Trophoblast cell (in vitro differentiated cells and primary cell): ENCODE measurements at regions not wholly inside any gene's neighbourhood (a gene's known extent, or its start where the extent isn't known, plus 50 kb on each side); places are given as distances from the start of the nearest gene placed in this dataset.

Experiments used
- DNase-seq, 2 donors: peaks; one replicate each; pipeline ENCODE4 v3.0.0-alpha.2; 2016
- H2AFZ ChIP-seq: 2 replicates; pipeline ENCODE4 v1.6.1; 2013; ENCODE audit warnings: low read length, moderate library complexity, mild to moderate bottlenecking; ENCODE audit not compliant: insufficient read depth, poor library complexity
- H2AK5ac ChIP-seq: 2 replicates; pipeline ENCODE4 v1.6.1; 2013; ENCODE audit warnings: mild to moderate bottlenecking, low read length
- H2BK120ac ChIP-seq: 2 replicates; pipeline ENCODE4 v1.6.1; 2013; ENCODE audit warnings: low read length, mild to moderate bottlenecking, moderate library complexity; ENCODE audit not compliant: insufficient read depth, poor library complexity
- H2BK12ac ChIP-seq: 2 replicates; pipeline ENCODE4 v1.6.1; 2013; ENCODE audit warnings: mild to moderate bottlenecking, low read length, moderate library complexity
- H2BK5ac ChIP-seq: 2 replicates; pipeline ENCODE4 v1.6.1; 2013; ENCODE audit warnings: low read length, low read depth, moderate library complexity, mild to moderate bottlenecking; ENCODE audit not compliant: poor library complexity
- H3K14ac ChIP-seq: 2 replicates; pipeline ENCODE4 v1.6.1; 2013; ENCODE audit warnings: mild to moderate bottlenecking, low read length
- H3K18ac ChIP-seq: 2 replicates; pipeline ENCODE4 v1.6.1; 2013; ENCODE audit warnings: mild to moderate bottlenecking, low read length
- H3K23ac ChIP-seq: 2 replicates; pipeline ENCODE4 v1.6.1; 2013; ENCODE audit warnings: low read length
- H3K27ac ChIP-seq: 2 replicates; pipeline ENCODE4 v1.5.1; 2013; ENCODE audit warnings: low read depth, mild to moderate bottlenecking, inconsistent platforms, low read length, moderate library complexity
- H3K27me3 ChIP-seq: 2 replicates; pipeline ENCODE4 v1.6.1; 2013; ENCODE audit warnings: inconsistent platforms, mild to moderate bottlenecking, low read length, moderate library complexity; ENCODE audit not compliant: insufficient read depth
- H3K36me3 ChIP-seq, 2 experiments: 1 replicate in 1 of 2; 2 replicates in 1 of 2; pipeline ENCODE4 v1.6.1; 2013; ENCODE audit warnings: low read length in 2 of 2, mild to moderate bottlenecking in 2 of 2, moderate library complexity in 1 of 2; ENCODE audit not compliant: insufficient read depth in 2 of 2, control insufficient read depth in 1 of 2
- H3K4ac ChIP-seq: 2 replicates; pipeline ENCODE4 v1.6.1; 2013; ENCODE audit warnings: low read depth, mild to moderate bottlenecking, low read length, moderate library complexity
- H3K4me1 ChIP-seq, 2 experiments: 1 replicate in 1 of 2; 2 replicates in 1 of 2; pipeline ENCODE4 v1.6.1; 2013; ENCODE audit warnings: low read length in 2 of 2, mild to moderate bottlenecking in 2 of 2, moderate library complexity in 1 of 2; ENCODE audit not compliant: insufficient read depth in 2 of 2, control insufficient read depth in 1 of 2
- H3K4me2 ChIP-seq: 2 replicates; pipeline ENCODE4 v1.6.1; 2013; ENCODE audit warnings: inconsistent platforms, mild to moderate bottlenecking, low read length, moderate library complexity
- H3K4me3 ChIP-seq: 2 replicates; pipeline ENCODE4 v1.5.1; 2013; ENCODE audit warnings: mild to moderate bottlenecking, low read depth, low read length, inconsistent platforms
- H3K79me1 ChIP-seq: one replicate; pipeline ENCODE4 v1.6.1; 2013; ENCODE audit warnings: low read length
- H3K79me2 ChIP-seq: 2 replicates; pipeline ENCODE4 v1.6.1; 2013; ENCODE audit warnings: low read length, mild to moderate bottlenecking; ENCODE audit not compliant: control insufficient read depth, insufficient read depth, poor library complexity
- H3K9ac ChIP-seq: 2 replicates; pipeline ENCODE4 v1.6.1; 2013; ENCODE audit warnings: mild to moderate bottlenecking, low read length
- H3K9me3 ChIP-seq: 2 replicates; pipeline ENCODE4 v1.6.1; 2013; ENCODE audit warnings: low read depth, mild to moderate bottlenecking, control low read depth, inconsistent platforms, low read length; ENCODE audit not compliant: insufficient read depth
- H4K12ac ChIP-seq: 2 replicates; pipeline ENCODE4 v1.6.1; 2013; ENCODE audit warnings: low read depth, mild to moderate bottlenecking, low read length, moderate library complexity
- H4K8ac ChIP-seq: 2 replicates; pipeline ENCODE4 v1.6.1; 2013; ENCODE audit warnings: low read depth, mild to moderate bottlenecking, low read length, moderate library complexity
- H4K91ac ChIP-seq: one replicate; pipeline ENCODE4 v1.6.1; 2013; ENCODE audit warnings: low read depth, mild to moderate bottlenecking, low read length, moderate library complexity
- WGBS: extraction: QIAGEN DNeasy Blood & Tissue Kit; methylation state at CpG from one replicate; pipeline ENCODE4 v1.1.7; 2013; ENCODE audit warnings: missing lambda C conversion rate; ENCODE audit not compliant: insufficient read length, insufficient coverage; ENCODE audit errors: extremely low coverage; 5-methylcytosine and 5-hydroxymethylcytosine counted together

GRCh38 chr5:143870362-143870761, 58.4 kb downstream of the HMHB1 start:
- no peak overlapping the region for H2BK5ac ChIP-seq
- H3K18ac ChIP-seq: no peak overlapping the region
- H3K14ac ChIP-seq: no peak overlapping the region
- no peak overlapping the region for H2AFZ ChIP-seq
- no peaks in the 10 kb centered on the region for H3K9me3 ChIP-seq
- H2BK120ac ChIP-seq: no peak overlapping the region
- H3K4ac ChIP-seq: no peak overlapping the region
- H3K79me1 ChIP-seq: peaks cover 3% of the 10 kb centered on the region
- H4K8ac ChIP-seq: no peak overlapping the region
- no peaks in the 10 kb centered on the region for H3K36me3 ChIP-seq
- H3K9ac ChIP-seq: no peak overlapping the region
- no peak overlapping the region for H2AK5ac ChIP-seq
- peaks cover 3% of the 10 kb centered on the region in 2 experiments for H3K4me1 ChIP-seq
- whole genome bisulfite sequencing: no CpG with 5 or more reads among the region's 1 CpG
- no peak overlapping the region for H3K23ac ChIP-seq
- no peak overlapping the region for H4K91ac ChIP-seq
- H2BK12ac ChIP-seq: no peak overlapping the region
- H4K12ac ChIP-seq: no peak overlapping the region
- no peak overlapping the region for H3K27ac ChIP-seq
- no peak overlapping the region for H3K4me3 ChIP-seq
- H3K27me3 ChIP-seq: no peaks in the 10 kb centered on the region
- no peak for DNase-seq
- no peaks in the 10 kb centered on the region for H3K79me2 ChIP-seq
- H3K4me2 ChIP-seq: no peak overlapping the region

GRCh38 chr5:143870871-143871632, 59.1 kb downstream of the HMHB1 start:
- peaks cover 3% of the 10 kb centered on the region for H3K79me1 ChIP-seq
- H2BK5ac ChIP-seq: no peak overlapping the region
- WGBS: no CpG with 5 or more reads among the region's 5 CpGs
- no peaks in the 10 kb centered on the region for H3K79me2 ChIP-seq
- no peak overlapping the region for H3K9ac ChIP-seq
- no peaks in the 10 kb centered on the region for H3K27me3 ChIP-seq
- no peak overlapping the region for H4K12ac ChIP-seq
- no peak overlapping the region for H2BK120ac ChIP-seq
- no peak overlapping the region for H4K91ac ChIP-seq
- H3K18ac ChIP-seq: no peak overlapping the region
- no peak overlapping the region for H3K4me2 ChIP-seq
- no peak overlapping the region for H3K27ac ChIP-seq
- no peak overlapping the region for H2AFZ ChIP-seq
- DNase-seq: no peak
- H2AK5ac ChIP-seq: no peak overlapping the region
- H3K23ac ChIP-seq: no peak overlapping the region
- H3K14ac ChIP-seq: no peak overlapping the region
- H3K4ac ChIP-seq: no peak overlapping the region
- no peak overlapping the region for H2BK12ac ChIP-seq
- no peaks in the 10 kb centered on the region for H3K9me3 ChIP-seq
- H3K36me3 ChIP-seq: no peaks in the 10 kb centered on the region
- no peak overlapping the region for H3K4me3 ChIP-seq
- peaks cover 3% of the 10 kb centered on the region in 2 experiments for H3K4me1 ChIP-seq
- no peak overlapping the region for H4K8ac ChIP-seq

- Histone ChIP-seq H4K8ac (no peak overlapping the region), H4K12ac (no peak overlapping the region), H3K36me3 (no peaks in the 10 kb centered on the region), H3K27ac (no peak overlapping the region), H2BK5ac (no peak overlapping the region), H3K4ac (no peak overlapping the region), H3K4me3 (no peak overlapping the region), H3K9me3 (no peaks in the 10 kb centered on the region), H3K79me2 (no peaks in the 10 kb centered on the region), H3K4me2 (no peak overlapping the region), H2AK5ac (no peak overlapping the region), H3K4me1 (peaks cover 3% of the 10 kb centered on the region in 2 experiments), H2BK12ac (no peak overlapping the region), H3K23ac (no peak overlapping the region), H3K9ac (no peak overlapping the region), H2BK120ac (no peak overlapping the region), H3K14ac (no peak overlapping the region), H3K27me3 (no peaks in the 10 kb centered on the region), H4K91ac (no peak overlapping the region), H3K79me1 (peaks cover 3% of the 10 kb centered on the region), H2AFZ (no peak overlapping the region), H3K18ac (no peak overlapping the region)
- no peak for DNase-seq
- WGBS: no CpG with 5 or more reads among the region's 2 CpGs
Observed at GRCh38 chr5:143871672-143872071, 59.7 kb downstream of the HMHB1 start.

- no CpG with 5 or more reads among the region's 4 CpGs for WGBS
- H3K4me2 ChIP-seq: no peak overlapping the region
- no peak overlapping the region for H3K27ac ChIP-seq
- peaks cover 3% of the 10 kb centered on the region for H3K79me1 ChIP-seq
- no peak overlapping the region for H4K8ac ChIP-seq
- H3K4ac ChIP-seq: no peak overlapping the region
- H3K4me1 ChIP-seq: peaks cover 3% of the 10 kb centered on the region in 2 experiments
- H3K23ac ChIP-seq: no peak overlapping the region
- no peak overlapping the region for H3K14ac ChIP-seq
- no peak overlapping the region for H2AFZ ChIP-seq
- H2BK5ac ChIP-seq: no peak overlapping the region
- no peak overlapping the region for H3K18ac ChIP-seq
- H2BK12ac ChIP-seq: no peak overlapping the region
- no peak overlapping the region for H3K4me3 ChIP-seq
- H3K36me3 ChIP-seq: no peaks in the 10 kb centered on the region
- no peak overlapping the region for H2AK5ac ChIP-seq
- no peak for DNase-seq
- H4K91ac ChIP-seq: no peak overlapping the region
- H2BK120ac ChIP-seq: no peak overlapping the region
- H3K27me3 ChIP-seq: no peaks in the 10 kb centered on the region
- no peaks in the 10 kb centered on the region for H3K9me3 ChIP-seq
- no peaks in the 10 kb centered on the region for H3K79me2 ChIP-seq
- no peak overlapping the region for H3K9ac ChIP-seq
- no peak overlapping the region for H4K12ac ChIP-seq
Observed at GRCh38 chr5:143874312-143874711, 62.4 kb downstream of the HMHB1 start.
